ENCODE measurements at regions not wholly inside any gene's neighbourhood (a gene's known extent, or its start where the extent isn't known, plus 50 kb on each side); places are given as distances from the start of the nearest gene placed in this dataset.

DNA sequence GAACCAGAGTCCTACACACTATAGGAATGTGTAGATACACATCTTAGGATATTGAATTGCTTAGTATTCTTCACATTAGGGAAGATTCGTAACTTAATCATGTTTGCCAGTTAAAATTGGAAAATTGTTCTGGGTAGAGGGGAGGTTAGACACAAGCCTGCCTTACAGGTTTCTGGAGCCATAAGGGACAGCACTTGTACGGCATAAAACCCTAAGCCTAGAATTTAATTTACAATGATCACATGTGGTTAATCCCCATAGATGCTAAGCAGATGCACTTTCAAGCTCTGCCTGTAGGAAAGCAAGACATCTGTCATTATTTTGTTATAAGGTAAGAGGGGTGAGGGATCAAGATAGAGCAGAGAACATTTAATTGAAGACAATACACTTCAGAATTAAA, 820.7 kb downstream of the NCAM2 start (continued):
- no peak for TF ChIP-seq CTBP2 (IDR thresholded peaks at IDR 0.05; ENCODE audit: borderline replicate concordance, insufficient read depth, insufficient read length, low read length)

Measured in H1 (cell line).